DMS53 (cell line): ENCODE measurements at regions not wholly inside any gene's neighbourhood (a gene's known extent, or its start where the extent isn't known, plus 50 kb on each side); places are given as distances from the start of the nearest gene placed in this dataset.

Source experiments
- DNase-seq: peaks from one replicate; lab custom pipeline; 2025; lab: John Stamatoyannopoulos, UW

DNA sequence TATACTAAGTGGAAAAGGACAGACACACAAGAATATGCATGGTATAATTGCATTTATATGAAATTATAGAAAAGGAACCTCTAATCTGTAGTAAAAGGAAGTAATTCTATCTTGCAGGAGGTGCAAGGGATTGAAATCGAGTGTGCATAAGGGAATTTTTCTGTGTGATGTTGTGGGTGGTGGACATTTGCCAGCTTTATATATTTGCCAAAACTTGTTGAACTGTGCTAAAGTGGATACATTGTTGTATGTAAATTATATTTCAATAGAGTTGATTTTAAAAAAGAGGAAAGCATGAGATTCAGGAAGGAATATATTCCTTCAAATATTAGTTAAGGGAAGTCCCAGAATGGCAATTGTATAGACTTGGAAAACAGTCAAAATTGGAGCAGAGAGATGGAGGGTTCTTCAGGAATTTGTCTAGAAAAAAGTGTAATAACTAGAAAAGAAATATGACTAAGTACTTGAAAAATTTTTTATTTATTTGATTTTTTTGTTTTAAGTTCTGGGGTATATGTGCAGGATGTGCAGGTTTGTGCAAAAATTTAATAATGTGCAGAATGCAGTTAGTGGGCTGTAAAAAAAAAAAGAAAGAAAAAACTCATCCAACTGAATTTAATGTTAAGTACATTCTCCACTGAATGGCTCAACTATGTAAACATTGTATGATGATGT lies 96.1 kb downstream of the ARL4A start:
- no peak for DNase-seq

GRCh38 chr7:12785473-12785872 lies 98.0 kb downstream of the ARL4A start:
- DNase-seq, result no peak

- DNase-seq, result no peak
Observed at GRCh38 chr7:12786494-12786893, 99.1 kb downstream of the ARL4A start.

GRCh38 chr7:12788171-12788570 lies 100.7 kb downstream of the ARL4A start:
- DNase-seq, result no peak

GRCh38 chr7:12788591-12788990 lies 101.2 kb downstream of the ARL4A start:
- no peak for DNase-seq

DNA sequence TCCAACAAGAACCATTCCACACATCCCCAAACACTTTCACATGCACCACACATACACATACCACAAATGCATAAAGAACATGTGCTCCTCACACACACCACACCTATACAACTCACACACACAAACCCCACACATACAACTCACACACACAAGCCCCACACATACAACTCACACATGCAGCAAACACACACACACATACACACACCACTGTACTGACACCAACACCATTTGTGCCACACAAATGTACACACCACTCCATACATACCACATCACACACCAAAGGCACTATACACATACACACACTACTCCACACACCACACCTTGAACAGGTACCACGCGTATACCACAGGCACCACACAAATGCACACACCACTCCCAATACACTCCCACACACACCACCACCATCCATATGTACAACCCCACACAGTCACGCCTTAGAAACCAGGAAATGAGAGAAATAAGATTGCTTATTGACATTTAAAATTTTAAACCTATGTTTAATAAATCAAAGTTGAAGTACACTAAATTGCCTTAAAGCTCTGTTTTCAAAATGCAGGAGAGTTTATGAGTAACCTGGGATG lies 107.4 kb downstream of the ARL4A start:
- DNase-seq, result no peak

GRCh38 chr7:12796397-12797127 lies 109.1 kb downstream of the ARL4A start:
- no peak for DNase-seq

GRCh38 chr7:12800486-12800885 lies 113.1 kb downstream of the ARL4A start:
- DNase-seq, result no peak

GRCh38 chr7:12801107-12801506 lies 113.7 kb downstream of the ARL4A start:
- peak; percentile 94 for DNase-seq

DNA sequence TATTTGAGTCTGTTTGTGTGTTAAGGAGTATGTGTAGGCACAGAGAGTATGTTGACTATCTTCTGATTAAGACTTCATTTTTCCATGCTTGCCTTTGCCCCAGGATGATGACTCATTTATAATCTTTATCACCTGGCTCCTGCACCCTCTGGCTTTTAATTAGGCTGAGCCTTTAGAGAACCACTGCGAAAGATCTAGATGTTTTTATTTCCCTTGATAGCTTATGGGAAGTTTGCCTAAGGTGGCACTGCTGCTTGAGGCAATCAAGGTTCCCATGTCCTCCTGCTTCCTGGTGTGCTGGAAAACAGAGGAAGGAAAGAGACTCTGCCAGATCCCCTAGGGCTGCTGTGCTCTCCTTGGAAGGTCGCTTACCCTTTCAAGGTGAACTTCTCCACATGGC lies 114.6 kb downstream of the ARL4A start:
- DNase-seq, result peak; percentile 60

- DNase-seq, result peak; percentile 74
Observed at GRCh38 chr7:12803542-12803941, 116.1 kb downstream of the ARL4A start.

DNA sequence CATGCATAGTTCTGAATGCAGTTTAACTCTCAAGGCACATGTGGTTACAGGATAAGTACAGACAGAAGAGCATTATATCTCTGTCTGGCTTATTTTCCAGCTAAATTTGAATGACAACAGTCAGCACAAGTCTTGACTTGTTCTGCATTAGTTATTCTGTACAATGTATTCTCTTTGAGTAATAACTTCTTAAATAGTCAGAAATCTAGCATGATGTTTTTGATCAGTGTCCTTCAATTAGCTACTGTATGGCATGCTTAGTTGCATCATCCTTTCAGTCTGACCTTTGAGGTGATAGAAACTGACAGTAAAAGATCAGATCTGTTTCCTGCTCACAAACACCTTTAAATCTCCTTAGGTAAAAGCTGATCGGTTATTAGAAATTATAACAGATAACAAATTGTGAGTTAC lies 118.1 kb downstream of the ARL4A start:
- no peak for DNase-seq

DNA sequence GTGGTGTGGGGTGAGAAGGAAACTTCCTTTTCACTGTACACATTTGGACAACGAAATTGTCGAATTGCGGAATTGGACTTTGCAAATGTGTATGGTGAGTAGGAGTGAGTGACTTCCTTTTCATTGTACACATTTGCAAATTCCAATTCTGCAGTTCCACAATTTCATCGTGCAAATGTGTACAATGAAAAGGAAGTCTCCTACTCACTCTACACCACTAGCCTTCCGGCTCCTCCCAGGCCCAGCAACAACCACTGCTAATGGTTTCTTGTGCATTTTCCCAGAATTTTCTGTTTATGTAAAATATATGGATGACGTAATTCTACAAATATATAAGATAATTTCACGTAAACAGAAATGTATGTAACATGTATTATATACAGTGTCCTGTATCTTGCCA lies 118.5 kb downstream of the ARL4A start:
- DNase-seq, result no peak

- DNase-seq, result no peak
Observed at GRCh38 chr7:12809476-12809875, 122.0 kb downstream of the ARL4A start.

- DNase-seq, result no peak
Observed at GRCh38 chr7:12812111-12812510, 124.7 kb downstream of the ARL4A start.

DNA sequence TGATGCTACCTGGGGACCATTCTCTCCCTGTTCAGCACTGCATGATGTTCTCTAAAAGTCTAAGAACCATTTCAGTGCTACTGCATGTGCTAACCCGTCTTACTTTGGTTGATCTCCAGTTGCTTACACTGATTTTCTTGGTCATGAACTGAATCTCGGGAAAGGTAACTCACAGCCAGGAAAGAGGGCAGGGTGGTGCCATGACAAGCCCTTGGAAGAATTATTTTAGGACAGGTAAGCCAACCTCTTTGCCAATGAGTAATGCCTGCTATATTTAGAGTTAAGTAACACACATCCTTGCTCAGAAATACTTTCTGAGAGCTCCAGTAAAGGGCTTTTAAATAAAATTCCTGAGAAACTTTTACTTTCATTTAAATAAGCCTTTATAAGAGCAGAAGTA lies 126.7 kb downstream of the ARL4A start:
- no peak for DNase-seq

DNA sequence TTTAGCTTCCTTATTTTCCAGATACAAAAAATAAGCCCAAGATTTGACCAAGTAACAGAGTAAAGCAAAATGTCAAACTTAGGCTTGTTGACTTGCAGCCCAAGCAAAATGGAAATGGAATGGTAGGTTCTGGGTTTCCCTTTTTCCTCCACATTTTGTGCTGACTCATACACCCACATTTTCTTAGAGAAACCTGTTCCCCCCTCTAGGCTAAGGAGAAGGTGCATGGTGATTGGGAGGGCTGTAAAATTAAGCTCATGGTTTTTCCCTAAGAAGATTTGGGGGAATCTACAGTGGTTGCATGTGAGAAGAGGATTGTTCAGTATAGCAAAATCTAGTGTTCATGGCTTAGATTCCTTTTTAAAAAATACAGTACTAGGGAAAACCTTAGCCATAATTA lies 127.4 kb downstream of the ARL4A start:
- DNase-seq, result no peak

DNA sequence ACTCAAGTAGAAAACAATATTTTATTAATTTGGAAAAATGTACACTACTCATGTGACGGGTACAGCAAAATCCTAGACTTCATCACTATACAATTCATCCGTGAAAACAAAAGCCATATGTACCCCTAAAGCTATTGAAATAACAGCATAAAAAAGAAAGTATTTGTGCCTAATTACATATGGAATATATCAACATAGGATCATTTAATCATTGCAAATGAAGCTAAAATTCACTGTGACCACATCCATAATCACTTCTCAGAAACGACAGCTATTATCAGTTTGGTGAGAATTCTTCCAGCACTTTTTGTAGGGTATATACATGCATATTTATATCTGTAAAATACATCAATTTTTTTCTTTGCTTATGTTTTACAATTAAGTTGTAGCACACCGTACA lies 128.0 kb downstream of the ARL4A start:
- no peak for DNase-seq

DNA sequence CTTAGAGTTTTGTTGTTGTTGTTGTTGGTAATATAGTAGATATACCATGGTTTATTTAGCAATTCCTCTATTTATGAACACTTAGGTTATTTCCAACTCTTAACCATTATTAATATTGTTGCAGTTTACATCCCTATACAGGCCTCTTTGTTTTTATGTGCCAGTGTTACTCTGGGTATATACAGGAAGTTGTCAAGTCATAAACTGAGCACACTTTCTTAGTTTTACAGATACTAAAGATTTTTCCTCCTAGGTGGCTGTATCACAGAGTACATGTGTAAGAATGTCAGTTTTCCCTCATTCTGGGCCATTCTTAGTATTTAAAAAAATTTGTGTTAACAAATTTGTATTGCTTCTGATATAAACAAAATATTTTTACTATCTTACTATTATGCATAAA lies 128.4 kb downstream of the ARL4A start:
- DNase-seq, result no peak

DNA sequence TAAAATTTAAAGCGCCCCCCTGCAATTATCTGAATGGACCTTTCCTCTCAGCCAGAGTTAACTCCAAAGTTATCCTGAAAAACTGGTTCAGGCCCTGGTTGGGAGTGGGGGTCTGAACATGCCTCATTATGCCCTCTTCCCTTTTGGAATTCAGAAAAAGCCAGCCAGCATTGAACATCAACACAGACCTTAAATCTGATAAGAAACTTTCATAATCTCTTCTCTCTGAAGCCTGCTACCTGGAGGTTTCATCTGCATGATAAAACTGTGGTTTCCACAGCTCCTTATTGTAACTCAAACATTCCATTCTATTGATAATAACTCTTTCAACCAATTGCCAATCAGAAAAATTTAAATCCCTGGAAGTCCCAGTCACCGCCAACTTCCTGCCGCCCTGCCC lies 133.3 kb downstream of the ARL4A start:
- no peak for DNase-seq

GRCh38 chr7:12821746-12822145 lies 134.3 kb downstream of the ARL4A start:
- peak; percentile 70 for DNase-seq

GRCh38 chr7:12826079-12826478 lies 138.6 kb downstream of the ARL4A start:
- DNase-seq, result no peak

- DNase-seq, result no peak
Observed at GRCh38 chr7:12827219-12827821, 139.9 kb downstream of the ARL4A start.
